HL-60 (cell line): ENCODE measurements at regions not wholly inside any gene's neighbourhood (a gene's known extent, or its start where the extent isn't known, plus 50 kb on each side); places are given as distances from the start of the nearest gene placed in this dataset.

Experiments used
- CTCF ChIP-seq: IDR thresholded peaks from one replicate; pipeline ENCODE4 v1.5.1; 2011; ENCODE audit warnings: low read length, control low read depth, inconsistent platforms; ENCODE audit not compliant: insufficient read depth
- GABPA ChIP-seq: IDR thresholded peaks from 2 replicates; pipeline ENCODE4 v1.6.1; 2012; ENCODE audit warnings: low read depth
- POLR2AphosphoS5 ChIP-seq: IDR thresholded peaks from 2 replicates; pipeline ENCODE4 v1.6.1; 2012; ENCODE audit warnings: low read depth
- REST ChIP-seq: IDR thresholded peaks from 2 replicates; pipeline ENCODE4 v1.6.1; 2012; ENCODE audit warnings: low read depth; ENCODE audit not compliant: insufficient replicate concordance
- SPI1 ChIP-seq: IDR thresholded peaks from 2 replicates; pipeline ENCODE4 v1.6.1; 2012; ENCODE audit warnings: low read depth, mild to moderate bottlenecking, borderline replicate concordance

GRCh38 chr13:73828811-73829210 is 305.4 kb downstream of the KLF12 start:
- TF ChIP-seq CTCF, result no peak
- TF ChIP-seq REST, result no peak
- TF ChIP-seq POLR2AphosphoS5, result no peak
- TF ChIP-seq GABPA, result no peak
- TF ChIP-seq SPI1, result no peak
